22Rv1 (cell line): ENCODE measurements at regions not wholly inside any gene's neighbourhood (a gene's known extent, or its start where the extent isn't known, plus 50 kb on each side); places are given as distances from the start of the nearest gene placed in this dataset.
"Not testable (repeated sequence)": the region's sequence is repeated elsewhere in the genome, so short reads cannot be mapped to it uniquely, and the experiment has no call there.

Experiments used
- ZFX ChIP-seq: fragments of 450-650 bp; IDR thresholded peaks from 2 replicates; pipeline ENCODE4 v1.6.1; 2017; ENCODE audit warnings: antibody characterized with exemption, borderline replicate concordance
- TF ChIP-seq, protein P1 (sequence below): fragments of 450-650 bp; IDR thresholded peaks from 2 replicates; pipeline ENCODE4 v1.5.1; 2017; ENCODE audit warnings: mild to moderate bottlenecking

DNA sequence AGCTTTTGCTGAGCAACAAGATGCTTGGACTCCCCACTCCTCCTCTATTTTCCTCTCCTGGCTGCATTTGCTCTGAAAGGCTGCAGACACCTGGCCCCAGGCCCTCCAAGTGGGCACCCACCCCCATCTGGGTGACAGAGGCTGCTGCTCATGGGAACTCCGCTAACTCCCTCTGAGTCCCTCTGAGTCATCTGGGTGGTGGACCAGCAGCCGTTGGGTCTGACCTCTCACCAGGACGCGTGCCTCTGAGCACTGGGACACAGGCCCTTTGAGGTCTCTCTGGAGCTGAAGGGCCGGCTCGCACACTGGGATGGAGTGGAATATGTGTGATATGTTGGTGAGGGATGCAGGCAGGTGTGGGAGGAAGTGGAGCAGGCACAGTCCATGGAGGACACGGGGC, 82.9 kb downstream of the ARHGAP11B start:
- TF ChIP-seq, protein P1, sequence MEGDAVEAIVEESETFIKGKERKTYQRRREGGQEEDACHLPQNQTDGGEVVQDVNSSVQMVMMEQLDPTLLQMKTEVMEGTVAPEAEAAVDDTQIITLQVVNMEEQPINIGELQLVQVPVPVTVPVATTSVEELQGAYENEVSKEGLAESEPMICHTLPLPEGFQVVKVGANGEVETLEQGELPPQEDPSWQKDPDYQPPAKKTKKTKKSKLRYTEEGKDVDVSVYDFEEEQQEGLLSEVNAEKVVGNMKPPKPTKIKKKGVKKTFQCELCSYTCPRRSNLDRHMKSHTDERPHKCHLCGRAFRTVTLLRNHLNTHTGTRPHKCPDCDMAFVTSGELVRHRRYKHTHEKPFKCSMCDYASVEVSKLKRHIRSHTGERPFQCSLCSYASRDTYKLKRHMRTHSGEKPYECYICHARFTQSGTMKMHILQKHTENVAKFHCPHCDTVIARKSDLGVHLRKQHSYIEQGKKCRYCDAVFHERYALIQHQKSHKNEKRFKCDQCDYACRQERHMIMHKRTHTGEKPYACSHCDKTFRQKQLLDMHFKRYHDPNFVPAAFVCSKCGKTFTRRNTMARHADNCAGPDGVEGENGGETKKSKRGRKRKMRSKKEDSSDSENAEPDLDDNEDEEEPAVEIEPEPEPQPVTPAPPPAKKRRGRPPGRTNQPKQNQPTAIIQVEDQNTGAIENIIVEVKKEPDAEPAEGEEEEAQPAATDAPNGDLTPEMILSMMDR, result not testable (repeated sequence)
- not testable (repeated sequence) for TF ChIP-seq ZFX
